Peyer's patch (tissue), 4 donors: ENCODE measurements at regions not wholly inside any gene's neighbourhood (a gene's known extent, or its start where the extent isn't known, plus 50 kb on each side); places are given as distances from the start of the nearest gene placed in this dataset.

Source experiments
- DNase-seq, 3 donors: peaks; one replicate each; pipeline ENCODE4 v3.0.0-alpha.2; 2017 to 2019
- H3K27ac ChIP-seq, 4 donors: fragments of 200-600 bp; sonication (generic); one replicate each; pipeline ENCODE4 v1.5.1; 2016 to 2019
- H3K27me3 ChIP-seq, 2 donors: fragments of 200-600 bp; sonication (generic); one replicate each; pipeline ENCODE4 v1.5.1; 2019
- H3K36me3 ChIP-seq, 3 donors: fragments of 200-600 bp; sonication (generic); one replicate each; pipeline ENCODE4 v1.5.1; 2016 to 2019
- H3K4me1 ChIP-seq, 4 donors: fragments of 200-600 bp; sonication (generic); one replicate each; pipeline ENCODE4 v1.5.1; 2016 to 2019
- H3K4me3 ChIP-seq, 4 donors: fragments of 200-600 bp; sonication (generic); 1 replicate in 3 of 4; 2 replicates in 1 of 4; pipeline ENCODE4 v1.5.1; 2016 to 2019; ENCODE audit warnings: mild to moderate bottlenecking in 1 of 4
- H3K9me3 ChIP-seq, 4 donors: fragments of 200-600 bp; sonication (generic); one replicate each; pipeline ENCODE4 v1.5.1; 2016 to 2019; ENCODE audit warnings: mild to moderate bottlenecking in 1 of 4
- POLR2A ChIP-seq, 2 donors: fragments of 450-650 bp; IDR thresholded peaks; one replicate each; pipeline ENCODE4 v1.5.1; 2017; ENCODE audit warnings: antibody characterized with exemption in 2 of 2, mild to moderate bottlenecking in 2 of 2, moderate library complexity in 2 of 2
- TF ChIP-seq, protein P1 (sequence below), 6 experiments: fragments of 450-650 bp in 4 of 6; fragments of 200-600 bp in 2 of 6; sonication (generic) in 1 of 6; IDR thresholded peaks; one replicate each; pipeline ENCODE4 v1.5.1; 2017 to 2019; ENCODE audit warnings: antibody characterized with exemption in 6 of 6, mild to moderate bottlenecking in 3 of 6, moderate library complexity in 1 of 6

DNA sequence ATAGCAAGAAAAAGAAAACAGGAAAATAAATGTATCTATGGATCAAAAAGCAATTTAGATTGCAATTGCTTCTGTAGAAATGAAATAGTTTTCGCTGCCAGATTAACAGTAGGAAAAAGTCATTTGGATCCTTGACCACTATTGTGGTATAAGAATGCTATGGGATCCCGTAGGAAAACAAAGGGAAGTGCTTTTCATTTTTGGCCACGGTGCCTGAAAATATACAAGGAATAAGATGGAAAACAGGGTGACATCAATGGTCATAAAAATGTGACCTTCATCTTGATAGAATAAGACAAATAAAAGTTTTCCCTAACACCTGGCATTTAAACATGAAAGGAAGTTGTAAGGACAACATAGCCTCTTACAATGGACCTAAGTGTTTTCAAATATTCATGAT lies 622.8 kb downstream of the DACH1 start:
- TF ChIP-seq POLR2A (IDR thresholded peaks at IDR 0.05), result no peak
- TF ChIP-seq, protein P1, sequence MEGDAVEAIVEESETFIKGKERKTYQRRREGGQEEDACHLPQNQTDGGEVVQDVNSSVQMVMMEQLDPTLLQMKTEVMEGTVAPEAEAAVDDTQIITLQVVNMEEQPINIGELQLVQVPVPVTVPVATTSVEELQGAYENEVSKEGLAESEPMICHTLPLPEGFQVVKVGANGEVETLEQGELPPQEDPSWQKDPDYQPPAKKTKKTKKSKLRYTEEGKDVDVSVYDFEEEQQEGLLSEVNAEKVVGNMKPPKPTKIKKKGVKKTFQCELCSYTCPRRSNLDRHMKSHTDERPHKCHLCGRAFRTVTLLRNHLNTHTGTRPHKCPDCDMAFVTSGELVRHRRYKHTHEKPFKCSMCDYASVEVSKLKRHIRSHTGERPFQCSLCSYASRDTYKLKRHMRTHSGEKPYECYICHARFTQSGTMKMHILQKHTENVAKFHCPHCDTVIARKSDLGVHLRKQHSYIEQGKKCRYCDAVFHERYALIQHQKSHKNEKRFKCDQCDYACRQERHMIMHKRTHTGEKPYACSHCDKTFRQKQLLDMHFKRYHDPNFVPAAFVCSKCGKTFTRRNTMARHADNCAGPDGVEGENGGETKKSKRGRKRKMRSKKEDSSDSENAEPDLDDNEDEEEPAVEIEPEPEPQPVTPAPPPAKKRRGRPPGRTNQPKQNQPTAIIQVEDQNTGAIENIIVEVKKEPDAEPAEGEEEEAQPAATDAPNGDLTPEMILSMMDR (IDR thresholded peaks at IDR 0.05), result no peak
- no peak overlapping the region for H3K27ac ChIP-seq
- no peak for DNase-seq
- no peak overlapping the region for H3K4me3 ChIP-seq
- H3K27me3 ChIP-seq, result no peaks in the 10 kb centered on the region
- H3K36me3 ChIP-seq, result no peaks in the 10 kb centered on the region
- no peaks in the 10 kb centered on the region for H3K9me3 ChIP-seq
- H3K4me1 ChIP-seq, result no peaks in the 10 kb centered on the region

GRCh38 chr13:71242201-71242600 lies 624.8 kb downstream of the DACH1 start:
- Histone ChIP-seq H3K4me3 (no peak overlapping the region), H3K27me3 (no peaks in the 10 kb centered on the region), H3K27ac (no peak overlapping the region), H3K36me3 (no peaks in the 10 kb centered on the region), H3K4me1 (no peaks in the 10 kb centered on the region), H3K9me3 (no peaks in the 10 kb centered on the region)
- TF ChIP-seq, protein P1 (IDR thresholded peaks at IDR 0.05), result no peak
- TF ChIP-seq POLR2A (IDR thresholded peaks at IDR 0.05), result no peak
- no peak for DNase-seq

- no peak for DNase-seq
Measured at GRCh38 chr13:71240911-71241310, 626.1 kb downstream of the DACH1 start.

DNA sequence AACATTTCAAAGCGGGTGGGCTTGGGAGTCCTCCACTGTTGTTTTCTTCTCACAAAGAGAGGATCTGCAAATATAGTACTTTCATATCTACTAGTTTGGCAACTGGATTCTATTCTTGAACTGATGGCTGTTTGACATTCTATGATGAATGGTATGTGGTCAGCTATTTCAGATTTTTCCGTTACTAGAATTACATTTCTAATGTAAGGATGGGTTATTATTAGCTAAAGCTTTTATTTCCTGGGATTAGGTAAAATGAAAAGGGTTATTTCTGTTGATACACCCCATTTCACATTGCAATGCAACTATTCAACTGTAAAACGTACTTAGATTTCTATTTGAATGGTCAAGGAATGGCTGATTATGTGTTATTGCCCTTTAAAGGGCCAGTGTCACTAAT lies 629.7 kb downstream of the DACH1 start:
- H3K9me3 ChIP-seq, result no peaks in the 10 kb centered on the region
- H3K4me3 ChIP-seq, result no peak overlapping the region
- H3K4me1 ChIP-seq, result no peaks in the 10 kb centered on the region
- TF ChIP-seq, protein P1 (IDR thresholded peaks at IDR 0.05), result no peak
- no peak for TF ChIP-seq POLR2A (IDR thresholded peaks at IDR 0.05)
- no peaks in the 10 kb centered on the region for H3K36me3 ChIP-seq
- no peaks in the 10 kb centered on the region for H3K27me3 ChIP-seq
- no peak for DNase-seq
- no peak overlapping the region for H3K27ac ChIP-seq

More at GRCh38 chr13:71240911-71241310, 626.1 kb downstream of the DACH1 start:
- H3K9me3 ChIP-seq, result no peaks in the 10 kb centered on the region
- no peaks in the 10 kb centered on the region for H3K36me3 ChIP-seq
- H3K4me1 ChIP-seq, result no peaks in the 10 kb centered on the region
- H3K27me3 ChIP-seq, result no peaks in the 10 kb centered on the region
- no peak overlapping the region for H3K27ac ChIP-seq
- H3K4me3 ChIP-seq, result no peak overlapping the region
- TF ChIP-seq, protein P1 (IDR thresholded peaks at IDR 0.05), result peak in 4 of 6 experiments; percentile 13 to 42 (median 34)
- TF ChIP-seq POLR2A (IDR thresholded peaks at IDR 0.05), result no peak

DNA sequence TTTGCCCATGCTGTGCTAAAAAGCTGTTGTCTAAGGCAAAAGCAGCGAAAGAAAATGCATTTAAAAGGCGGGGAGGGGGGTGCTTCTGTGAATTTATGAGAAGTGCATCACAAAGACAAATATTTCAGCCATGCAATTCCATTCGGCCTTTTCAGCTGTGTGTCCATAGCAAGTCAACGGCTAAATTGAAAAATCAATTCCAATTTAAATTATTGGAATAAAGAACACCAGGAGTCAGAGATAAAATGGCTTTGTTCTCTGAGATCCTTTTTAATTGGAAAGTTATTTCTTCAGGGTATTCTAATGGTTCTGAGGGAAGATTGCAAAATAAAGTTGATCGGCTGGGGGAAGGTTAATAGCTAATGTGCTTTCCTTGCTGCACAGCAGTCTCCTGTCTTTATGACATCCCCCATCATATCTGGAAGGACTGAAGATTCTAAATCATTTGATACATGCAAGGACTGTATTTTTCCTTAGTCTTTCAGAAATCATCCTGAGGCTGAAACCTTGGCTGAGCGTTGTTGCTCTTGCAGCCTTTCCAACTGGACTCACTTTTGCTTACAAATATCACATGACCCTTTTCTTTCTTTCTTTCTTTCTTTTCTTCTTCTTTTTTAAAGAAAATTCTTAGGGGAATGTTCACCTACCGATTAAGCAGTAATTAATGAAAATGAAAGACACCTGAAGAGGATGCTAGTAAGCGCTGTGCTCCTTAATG lies 647.1 kb downstream of the DACH1 start:
- H3K36me3 ChIP-seq, result no peaks in the 10 kb centered on the region
- no peak overlapping the region for H3K27ac ChIP-seq
- H3K9me3 ChIP-seq, result no peaks in the 10 kb centered on the region
- no peak for DNase-seq
- H3K4me3 ChIP-seq, result no peak overlapping the region
- no peak for TF ChIP-seq POLR2A (IDR thresholded peaks at IDR 0.05)
- TF ChIP-seq, protein P1 (IDR thresholded peaks at IDR 0.05), result no peak
- H3K4me1 ChIP-seq, result no peaks in the 10 kb centered on the region
- H3K27me3 ChIP-seq, result no peaks in the 10 kb centered on the region
